Neuronal stem cell (in vitro differentiated cells): ENCODE measurements at regions not wholly inside any gene's neighbourhood (a gene's known extent, or its start where the extent isn't known, plus 50 kb on each side); places are given as distances from the start of the nearest gene placed in this dataset.

Experiments used
- DNase-seq: peaks from one replicate; pipeline ENCODE4 v3.0.0-alpha.2; 2013; ENCODE audit warnings: low spot score
- H2AFZ ChIP-seq: one replicate; pipeline ENCODE4 v1.6.1; 2013; ENCODE audit warnings: mild to moderate bottlenecking, low read length, inconsistent platforms
- H2AK5ac ChIP-seq: 2 replicates; pipeline ENCODE4 v1.6.1; 2013; ENCODE audit warnings: low read depth, mild to moderate bottlenecking, inconsistent platforms, low read length, moderate library complexity, mixed read lengths
- H2BK120ac ChIP-seq: 2 replicates; pipeline ENCODE4 v1.6.1; 2013; ENCODE audit warnings: low read depth, mild to moderate bottlenecking, inconsistent platforms, low read length, moderate library complexity, mixed read lengths
- H2BK12ac ChIP-seq: one replicate; pipeline ENCODE4 v1.6.1; 2013; ENCODE audit warnings: low read length, inconsistent platforms
- H2BK15ac ChIP-seq: 2 replicates; pipeline ENCODE4 v1.6.1; 2013; ENCODE audit warnings: mild to moderate bottlenecking, low read length, inconsistent platforms, mixed read lengths
- H2BK5ac ChIP-seq: one replicate; pipeline ENCODE4 v1.6.1; 2013; ENCODE audit warnings: inconsistent platforms, mild to moderate bottlenecking, low read length, moderate library complexity
- H3K14ac ChIP-seq: one replicate; pipeline ENCODE4 v1.6.1; 2013; ENCODE audit warnings: low read length, inconsistent platforms
- H3K18ac ChIP-seq: 2 replicates; pipeline ENCODE4 v1.6.1; 2013; ENCODE audit warnings: low read length, inconsistent platforms
- H3K23ac ChIP-seq: 2 replicates; pipeline ENCODE4 v1.6.1; 2013; ENCODE audit warnings: low read depth, mild to moderate bottlenecking, mixed read lengths, low read length, inconsistent platforms; ENCODE audit not compliant: poor library complexity
- H3K27ac ChIP-seq: replicated peaks from 3 replicates; pipeline ENCODE4 v1.5.1; 2013; ENCODE audit warnings: low read length, inconsistent platforms
- H3K27me3 ChIP-seq, 3 experiments: 2 replicates each; pipeline ENCODE4 v1.6.1; 2013; ENCODE audit warnings: low read length in 3 of 3, mild to moderate bottlenecking in 2 of 3, inconsistent platforms in 1 of 3, low read depth in 1 of 3, mixed read lengths in 1 of 3, moderate library complexity in 1 of 3; ENCODE audit not compliant: control insufficient read depth in 3 of 3, insufficient read depth in 3 of 3
- H3K36me3 ChIP-seq, 2 donors: replicated peaks in 1 of 2; 2 replicates each; pipeline ENCODE4 v1.6.1; 2013; ENCODE audit warnings: low read length in 2 of 2; ENCODE audit not compliant: control insufficient read depth in 2 of 2, insufficient read depth in 2 of 2
- H3K4ac ChIP-seq: 2 replicates; pipeline ENCODE4 v1.6.1; 2013; ENCODE audit warnings: inconsistent platforms, mild to moderate bottlenecking, low read length, moderate library complexity
- H3K4me1 ChIP-seq, 2 donors: 1 replicate in 1 of 2; 2 replicates in 1 of 2; pipeline ENCODE4 v1.6.1; 2013; ENCODE audit warnings: low read length in 2 of 2, low read depth in 1 of 2; ENCODE audit not compliant: control insufficient read depth in 2 of 2, insufficient read depth in 1 of 2
- H3K4me2 ChIP-seq: one replicate; pipeline ENCODE4 v1.6.1; 2013; ENCODE audit warnings: mild to moderate bottlenecking, low read length, inconsistent platforms; ENCODE audit not compliant: insufficient read depth, poor library complexity, severe bottlenecking
- H3K4me3 ChIP-seq, 2 donors: 2 replicates each; pipeline ENCODE4 v1.5.1; 2013; ENCODE audit warnings: low read length in 2 of 2, mild to moderate bottlenecking in 2 of 2, inconsistent platforms in 1 of 2, moderate library complexity in 1 of 2
- H3K79me1 ChIP-seq: one replicate; pipeline ENCODE4 v1.6.1; 2013; ENCODE audit warnings: low read depth, mild to moderate bottlenecking, inconsistent platforms, low read length, moderate library complexity
- H3K9ac ChIP-seq: one replicate; pipeline ENCODE4 v1.6.1; 2013; ENCODE audit warnings: mild to moderate bottlenecking, low read depth, low read length, inconsistent platforms; ENCODE audit not compliant: poor library complexity
- H3K9me3 ChIP-seq, 2 donors: replicated peaks in 1 of 2; 2 replicates each; pipeline versions ENCODE3 to v1.6.1; 2013; ENCODE audit warnings: low read length in 2 of 2, mild to moderate bottlenecking in 2 of 2, inconsistent platforms in 1 of 2, low read depth in 1 of 2, mixed read lengths in 1 of 2, moderate library complexity in 1 of 2; ENCODE audit not compliant: control insufficient read depth in 2 of 2, insufficient read depth in 1 of 2
- H4K8ac ChIP-seq: one replicate; pipeline ENCODE4 v1.6.1; 2013; ENCODE audit warnings: low read depth, mild to moderate bottlenecking, inconsistent platforms, low read length, moderate library complexity
- H4K91ac ChIP-seq: one replicate; pipeline ENCODE4 v1.6.1; 2013; ENCODE audit warnings: low read length, low read depth, mild to moderate bottlenecking, inconsistent platforms; ENCODE audit not compliant: poor library complexity
- WGBS, 2 donors: extraction: QIAGEN DNeasy Blood & Tissue Kit; methylation state at CpG; one replicate each; pipeline ENCODE4 v1.1.7; 2013; ENCODE audit warnings: missing lambda C conversion rate in 2 of 2, mixed read lengths in 1 of 2; ENCODE audit not compliant: insufficient read length in 2 of 2, insufficient replicate concordance in 1 of 2; ENCODE audit errors: extremely low coverage in 2 of 2; 5-methylcytosine and 5-hydroxymethylcytosine counted together

DNA sequence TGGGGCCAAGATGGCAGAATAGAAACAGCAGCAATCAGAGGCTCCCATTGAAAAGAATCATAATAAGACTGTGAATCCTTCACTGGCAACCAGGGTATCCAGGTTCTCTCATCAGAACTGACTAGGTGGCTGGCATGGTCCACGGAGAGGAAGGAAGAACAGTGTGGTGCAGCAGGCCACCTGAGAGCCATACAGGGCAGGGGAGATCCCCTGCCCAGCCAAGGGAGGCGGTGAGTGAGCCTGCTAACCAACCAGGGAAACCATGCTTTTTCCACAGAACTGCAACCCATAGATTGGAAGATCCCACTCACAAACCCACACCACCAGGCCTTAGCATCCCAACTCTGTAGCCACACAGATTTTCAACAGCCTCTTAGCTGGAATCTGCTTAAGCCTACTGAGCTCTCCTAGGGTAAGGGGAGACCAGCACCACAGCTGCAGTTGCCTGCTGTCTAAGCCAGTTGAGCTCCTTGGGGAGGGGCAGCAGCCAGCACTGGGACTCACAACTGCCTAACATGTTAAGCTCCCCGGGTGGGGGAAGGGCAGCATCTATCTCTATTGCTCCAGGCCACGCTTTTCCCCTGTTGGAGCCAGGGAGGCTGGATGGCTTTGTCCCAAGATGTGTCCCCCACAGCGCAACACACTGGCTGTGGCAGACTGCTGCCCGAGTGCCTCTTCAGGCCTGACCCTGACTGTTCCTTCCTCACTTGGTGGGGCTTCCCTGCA is 342.6 kb upstream of the CCDC196 start:
- Histone ChIP-seq H2BK15ac (no peak overlapping the region), H3K9ac (no peak overlapping the region), H2AK5ac (no peak overlapping the region), H3K27ac (no peak overlapping the region), H4K91ac (no peak overlapping the region), H3K9me3 (no peaks in the 10 kb centered on the region), H4K8ac (peak overlapping the region; percentile 89), H3K14ac (no peak overlapping the region), H2BK12ac (no peak overlapping the region), H2BK5ac (no peak overlapping the region), H2AFZ (no peak overlapping the region), H2BK120ac (no peak overlapping the region), H3K18ac (peak overlapping the region; percentile 52), H3K4ac (no peak overlapping the region), H3K23ac (no peak overlapping the region), H3K4me3 (no peak overlapping the region), H3K27me3 (no peaks in the 10 kb centered on the region), H3K4me2 (no peak overlapping the region), H3K79me1 (no peaks in the 10 kb centered on the region), H3K4me1 (peaks cover 0 to 3% of the 10 kb centered on the region in 2 donors), H3K36me3 (no peaks in the 10 kb centered on the region)
- DNase-seq: no peak
- no CpG with 5 or more reads among the region's 6 CpGs for WGBS, 2 donors

- Histone ChIP-seq H3K18ac (no peak overlapping the region), H2AFZ (no peak overlapping the region), H3K4me2 (no peak overlapping the region), H2BK12ac (no peak overlapping the region), H3K9me3 (no peaks in the 10 kb centered on the region), H3K23ac (no peak overlapping the region), H3K27ac (no peak overlapping the region), H2BK5ac (no peak overlapping the region), H3K4ac (no peak overlapping the region), H2BK120ac (no peak overlapping the region), H3K79me1 (no peaks in the 10 kb centered on the region), H3K4me1 (no peaks in the 10 kb centered on the region), H3K36me3 (no peaks in the 10 kb centered on the region), H2BK15ac (no peak overlapping the region), H4K8ac (no peak overlapping the region), H3K14ac (no peak overlapping the region), H3K4me3 (no peak overlapping the region), H3K9ac (no peak overlapping the region), H4K91ac (no peak overlapping the region), H2AK5ac (no peak overlapping the region), H3K27me3 (peaks cover 0 to 1% (median 0%) of the 10 kb centered on the region in 3 experiments)
- DNase-seq: no peak
Observed at GRCh38 chr14:66152302-66152701, 333.9 kb upstream of the CCDC196 start.

- Histone ChIP-seq H3K4me3 (no peak overlapping the region), H3K23ac (no peak overlapping the region), H2BK15ac (no peak overlapping the region), H2BK5ac (no peak overlapping the region), H3K4ac (no peak overlapping the region), H3K4me2 (no peak overlapping the region), H4K8ac (no peak overlapping the region), H3K27me3 (peaks cover 0 to 1% (median 0%) of the 10 kb centered on the region in 3 experiments), H2AK5ac (no peak overlapping the region), H2BK120ac (no peak overlapping the region), H3K14ac (no peak overlapping the region), H3K9me3 (no peaks in the 10 kb centered on the region), H4K91ac (no peak overlapping the region), H2BK12ac (no peak overlapping the region), H3K4me1 (no peaks in the 10 kb centered on the region), H3K27ac (no peak overlapping the region), H3K18ac (no peak overlapping the region), H3K79me1 (no peaks in the 10 kb centered on the region), H3K9ac (no peak overlapping the region), H2AFZ (no peak overlapping the region), H3K36me3 (no peaks in the 10 kb centered on the region)
- no peak for DNase-seq
- no CpG with 5 or more reads among the region's 5 CpGs for WGBS, 2 donors
Observed at GRCh38 chr14:66152747-66153146, 333.4 kb upstream of the CCDC196 start.

- Histone ChIP-seq H2BK120ac (no peak overlapping the region), H4K8ac (no peak overlapping the region), H3K23ac (no peak overlapping the region), H3K27ac (no peak overlapping the region), H3K4me2 (no peak overlapping the region), H3K18ac (no peak overlapping the region), H2BK5ac (no peak overlapping the region), H3K79me1 (no peaks in the 10 kb centered on the region), H2BK15ac (no peak overlapping the region), H3K14ac (no peak overlapping the region), H3K4me1 (no peaks in the 10 kb centered on the region), H2BK12ac (no peak overlapping the region), H3K4me3 (no peak overlapping the region), H4K91ac (no peak overlapping the region), H3K4ac (no peak overlapping the region), H3K27me3 (no peaks in the 10 kb centered on the region), H2AFZ (no peak overlapping the region), H3K9me3 (no peaks in the 10 kb centered on the region), H3K9ac (no peak overlapping the region), H2AK5ac (no peak overlapping the region), H3K36me3 (no peaks in the 10 kb centered on the region)
- DNase-seq: no peak
- WGBS, 2 donors: no CpG with 5 or more reads among the region's 3 CpGs
Observed at GRCh38 chr14:66163023-66163422, 323.1 kb upstream of the CCDC196 start.
